ENCODE measurements at regions not wholly inside any gene's neighbourhood (a gene's known extent, or its start where the extent isn't known, plus 50 kb on each side); places are given as distances from the start of the nearest gene placed in this dataset.

GRCh38 chr6:115854866-115855665 is 205.6 kb downstream of the FRK start:
- ChIA-PET POLR2A (no interaction called here), CTCF (no interaction called here)
- no peak for TF ChIP-seq CTCF (IDR thresholded peaks at IDR 0.05; ENCODE audit: insufficient read depth, low read depth, low read length)
- no peak for DNase-seq (ENCODE audit: low read depth)
- no peaks in the 10 kb centered on the region for H3K36me3 ChIP-seq (ENCODE audit: control insufficient read depth, insufficient read depth, low read length)
- H3K4me3 ChIP-seq (ENCODE audit: low read depth, low read length): no peak overlapping the region
- no peaks in the 10 kb centered on the region for H3K27me3 ChIP-seq (ENCODE audit: control insufficient read depth, insufficient read depth, low read length)

GRCh38 chr6:115847671-115848070 is 213.0 kb downstream of the FRK start:
- TF ChIP-seq CTCF (IDR thresholded peaks at IDR 0.05; ENCODE audit: insufficient read depth, low read depth, low read length): no peak
- CTCF ChIA-PET: no interaction called here
- H3K4me3 ChIP-seq (ENCODE audit: low read depth, low read length): no peak overlapping the region

GRCh38 chr6:115843945-115844344 is 216.7 kb downstream of the FRK start:
- Histone ChIP-seq H3K27me3 (ENCODE audit: control insufficient read depth, insufficient read depth, low read length) (no peaks in the 10 kb centered on the region), H3K36me3 (ENCODE audit: control insufficient read depth, insufficient read depth, low read length) (no peaks in the 10 kb centered on the region), H3K4me3 (ENCODE audit: low read depth, low read length) (no peak overlapping the region)
- ChIA-PET POLR2A (no interaction called here), CTCF (no interaction called here)
- DNase-seq (ENCODE audit: low read depth): no peak
- TF ChIP-seq CTCF (IDR thresholded peaks at IDR 0.05; ENCODE audit: insufficient read depth, low read depth, low read length): no peak

More at GRCh38 chr6:115847671-115848070, 213.0 kb downstream of the FRK start:
- POLR2A ChIA-PET: no interaction called here
- Histone ChIP-seq H3K36me3 (ENCODE audit: control insufficient read depth, insufficient read depth, low read length) (no peaks in the 10 kb centered on the region), H3K27me3 (ENCODE audit: control insufficient read depth, insufficient read depth, low read length) (no peaks in the 10 kb centered on the region)
- no peak for DNase-seq (ENCODE audit: low read depth)

- no peak for TF ChIP-seq CTCF (IDR thresholded peaks at IDR 0.05; ENCODE audit: insufficient read depth, low read depth, low read length)
- Histone ChIP-seq H3K36me3 (ENCODE audit: control insufficient read depth, insufficient read depth, low read length) (no peaks in the 10 kb centered on the region), H3K27me3 (ENCODE audit: control insufficient read depth, insufficient read depth, low read length) (no peaks in the 10 kb centered on the region), H3K4me3 (ENCODE audit: low read depth, low read length) (no peak overlapping the region)
- ChIA-PET CTCF (no interaction called here), POLR2A (no interaction called here)
- no peak for DNase-seq (ENCODE audit: low read depth)
Measured at GRCh38 chr6:115842338-115842737, 218.4 kb downstream of the FRK start.

- H3K4me3 ChIP-seq (ENCODE audit: low read depth, low read length): no peak overlapping the region
- H3K36me3 ChIP-seq (ENCODE audit: control insufficient read depth, insufficient read depth, low read length): no peaks in the 10 kb centered on the region
- CTCF ChIA-PET: interaction anchor here (1.6 to 2.6 kb wide), 2 partner anchors 10 to 14 kb away, joined by 6 to 9 read pairs; no protein-coding TSS in a partner anchor
- no peak for DNase-seq (ENCODE audit: low read depth)
- no peak for TF ChIP-seq CTCF (IDR thresholded peaks at IDR 0.05; ENCODE audit: insufficient read depth, low read depth, low read length)
- no peaks in the 10 kb centered on the region for H3K27me3 ChIP-seq (ENCODE audit: control insufficient read depth, insufficient read depth, low read length)
- POLR2A ChIA-PET: no interaction called here
Measured at GRCh38 chr6:115839583-115840181, 221.0 kb downstream of the FRK start.
